ENCODE measurements at regions not wholly inside any gene's neighbourhood (a gene's known extent, or its start where the extent isn't known, plus 50 kb on each side); places are given as distances from the start of the nearest gene placed in this dataset.
"Not testable (repeated sequence)": the region's sequence is repeated elsewhere in the genome, so short reads cannot be mapped to it uniquely, and the experiment has no call there.

GRCh38 chr1:143680304-143680703 lies 291.5 kb downstream of the FAM72C start:
- Histone ChIP-seq H3K4me1 (no peaks in the 10 kb centered on the region), H3K27ac (no peak overlapping the region), H3K9me3 (no peaks in the 10 kb centered on the region), H3K27me3 (no peaks in the 10 kb centered on the region), H3K4me3 (no peak overlapping the region), H3K36me3 (no peaks in the 10 kb centered on the region)
- in situ Hi-C loops (cut with MboI; ENCODE audit: low sequenced_read_pairs in 4 of 4) = no loop called here
- DNase-seq = no peak
- ATAC-seq = no peak
- intact Hi-C loops (cut with DNase I; ENCODE audit: low total_unique reads) = no loop called here
- no peak for TF ChIP-seq POLR2A (IDR thresholded peaks at IDR 0.05)
- TF ChIP-seq, protein P1, sequence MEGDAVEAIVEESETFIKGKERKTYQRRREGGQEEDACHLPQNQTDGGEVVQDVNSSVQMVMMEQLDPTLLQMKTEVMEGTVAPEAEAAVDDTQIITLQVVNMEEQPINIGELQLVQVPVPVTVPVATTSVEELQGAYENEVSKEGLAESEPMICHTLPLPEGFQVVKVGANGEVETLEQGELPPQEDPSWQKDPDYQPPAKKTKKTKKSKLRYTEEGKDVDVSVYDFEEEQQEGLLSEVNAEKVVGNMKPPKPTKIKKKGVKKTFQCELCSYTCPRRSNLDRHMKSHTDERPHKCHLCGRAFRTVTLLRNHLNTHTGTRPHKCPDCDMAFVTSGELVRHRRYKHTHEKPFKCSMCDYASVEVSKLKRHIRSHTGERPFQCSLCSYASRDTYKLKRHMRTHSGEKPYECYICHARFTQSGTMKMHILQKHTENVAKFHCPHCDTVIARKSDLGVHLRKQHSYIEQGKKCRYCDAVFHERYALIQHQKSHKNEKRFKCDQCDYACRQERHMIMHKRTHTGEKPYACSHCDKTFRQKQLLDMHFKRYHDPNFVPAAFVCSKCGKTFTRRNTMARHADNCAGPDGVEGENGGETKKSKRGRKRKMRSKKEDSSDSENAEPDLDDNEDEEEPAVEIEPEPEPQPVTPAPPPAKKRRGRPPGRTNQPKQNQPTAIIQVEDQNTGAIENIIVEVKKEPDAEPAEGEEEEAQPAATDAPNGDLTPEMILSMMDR (IDR thresholded peaks at IDR 0.05 in 4 of 5, conservative IDR thresholded peaks at IDR 0.05 in 1 of 5) = no peak

DNA sequence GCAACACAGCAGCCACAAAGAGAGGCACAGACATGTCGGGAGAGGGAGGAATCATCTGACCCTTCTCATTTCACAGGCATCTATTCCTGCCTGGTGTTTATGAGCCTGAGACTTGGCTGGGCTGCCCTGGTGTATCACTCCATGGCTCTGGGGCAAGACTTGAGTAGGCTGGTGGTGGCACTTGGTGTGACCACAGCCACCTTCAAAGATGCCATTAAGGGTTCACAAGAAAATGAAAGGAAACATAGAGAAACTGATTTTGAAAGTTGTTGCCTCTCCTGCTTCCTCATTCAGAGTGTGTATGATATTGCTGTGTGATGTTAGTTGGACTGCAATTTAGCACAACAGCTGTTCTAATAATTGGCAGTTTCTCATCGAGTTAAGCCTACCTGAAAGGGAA lies 298.8 kb downstream of the FAM72C start:
- ATAC-seq = no peak
- H3K27ac ChIP-seq = no peak overlapping the region
- no peaks in the 10 kb centered on the region for H3K9me3 ChIP-seq
- intact Hi-C loops (cut with DNase I; ENCODE audit: low total_unique reads) = no loop called here
- in situ Hi-C loops (cut with MboI; ENCODE audit: low sequenced_read_pairs in 4 of 4) = no loop called here
- no peaks in the 10 kb centered on the region for H3K36me3 ChIP-seq
- no peaks in the 10 kb centered on the region for H3K4me1 ChIP-seq
- H3K27me3 ChIP-seq = no peaks in the 10 kb centered on the region
- TF ChIP-seq POLR2A (IDR thresholded peaks at IDR 0.05) = no peak
- TF ChIP-seq, protein P1 (IDR thresholded peaks at IDR 0.05 in 4 of 5, conservative IDR thresholded peaks at IDR 0.05 in 1 of 5) = no peak
- DNase-seq = no peak
- no peak overlapping the region for H3K4me3 ChIP-seq

- Histone ChIP-seq H3K36me3 (no peaks in the 10 kb centered on the region), H3K27ac (no peak overlapping the region), H3K4me3 (no peak overlapping the region), H3K4me1 (no peaks in the 10 kb centered on the region), H3K9me3 (no peaks in the 10 kb centered on the region), H3K27me3 (peaks cover 0 to 11% (median 0%) of the 10 kb centered on the region in 3 donors)
- DNase-seq = no peak
- ATAC-seq = no peak
- intact Hi-C loops (cut with DNase I; ENCODE audit: low total_unique reads) = no loop called here
- TF ChIP-seq POLR2A (IDR thresholded peaks at IDR 0.05) = no peak
- TF ChIP-seq, protein P1 (IDR thresholded peaks at IDR 0.05 in 4 of 5, conservative IDR thresholded peaks at IDR 0.05 in 1 of 5) = no peak
- in situ Hi-C loops (cut with MboI; ENCODE audit: low sequenced_read_pairs in 4 of 4) = no loop called here
Measured at GRCh38 chr1:143667730-143668129, 304.1 kb downstream of the FAM72C start.

GRCh38 chr1:143666851-143667250 lies 304.9 kb downstream of the FAM72C start:
- no peak overlapping the region for H3K4me3 ChIP-seq
- TF ChIP-seq, protein P1 (IDR thresholded peaks at IDR 0.05 in 4 of 5, conservative IDR thresholded peaks at IDR 0.05 in 1 of 5) = no peak
- TF ChIP-seq POLR2A (IDR thresholded peaks at IDR 0.05) = no peak
- H3K27me3 ChIP-seq = peaks cover 0 to 16% (median 0%) of the 10 kb centered on the region in 3 donors
- H3K27ac ChIP-seq = no peak overlapping the region
- DNase-seq (no peak), ATAC-seq (no peak)
- intact Hi-C loops (cut with DNase I; ENCODE audit: low total_unique reads) (no loop called here), in situ Hi-C loops (cut with MboI; ENCODE audit: low sequenced_read_pairs in 4 of 4) (no loop called here)
- H3K9me3 ChIP-seq = no peaks in the 10 kb centered on the region
- no peaks in the 10 kb centered on the region for H3K36me3 ChIP-seq
- no peaks in the 10 kb centered on the region for H3K4me1 ChIP-seq

DNA sequence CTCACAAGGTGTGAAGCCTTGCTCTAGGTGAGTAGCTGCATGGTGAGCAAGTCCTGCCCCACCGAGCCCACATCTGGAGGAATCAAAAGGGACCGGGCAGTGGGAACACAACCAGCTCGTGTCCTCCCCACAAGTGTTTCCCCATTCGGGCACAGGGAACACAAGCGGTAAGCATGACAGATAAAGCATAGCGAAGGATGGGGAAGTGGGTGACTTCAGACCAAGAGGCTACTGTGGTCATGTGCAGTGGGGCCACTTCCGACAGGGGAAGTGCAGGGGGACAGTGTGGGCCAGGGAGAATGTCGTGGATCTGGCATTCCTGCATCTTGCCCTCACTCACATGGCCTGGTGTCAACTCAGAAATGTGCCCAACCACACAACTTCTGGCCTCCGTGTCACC lies 306.2 kb downstream of the FAM72C start:
- Histone ChIP-seq H3K36me3 (no peaks in the 10 kb centered on the region), H3K27me3 (peaks cover 0 to 24% (median 0%) of the 10 kb centered on the region in 3 donors), H3K9me3 (no peaks in the 10 kb centered on the region), H3K27ac (no peak overlapping the region), H3K4me3 (no peak overlapping the region), H3K4me1 (no peaks in the 10 kb centered on the region)
- no peak for DNase-seq
- TF ChIP-seq, protein P1 (IDR thresholded peaks at IDR 0.05 in 4 of 5, conservative IDR thresholded peaks at IDR 0.05 in 1 of 5) = no peak
- in situ Hi-C loops (cut with MboI; ENCODE audit: low sequenced_read_pairs in 4 of 4) = no loop called here
- ATAC-seq = no peak
- intact Hi-C loops (cut with DNase I; ENCODE audit: low total_unique reads) = no loop called here

- in situ Hi-C loops (cut with MboI; ENCODE audit: low sequenced_read_pairs in 4 of 4); intact Hi-C loops (cut with DNase I; ENCODE audit: low total_unique reads); H3K4me1 ChIP-seq; DNase-seq; H3K4me3 ChIP-seq; H3K27ac ChIP-seq; ATAC-seq; H3K9me3 ChIP-seq; H3K36me3 ChIP-seq: not testable (repeated sequence)
- peaks cover 0 to 28% (median 0%) of the 10 kb centered on the region in 3 donors for H3K27me3 ChIP-seq
Measured at GRCh38 chr1:143663056-143663455, 308.7 kb downstream of the FAM72C start.

Measured in gastrocnemius medialis (tissue), 4 donors.